GM21529 (cell line): ENCODE measurements at regions not wholly inside any gene's neighbourhood (a gene's known extent, or its start where the extent isn't known, plus 50 kb on each side); places are given as distances from the start of the nearest gene placed in this dataset.

Source experiments
- ATAC-seq: cut with Tn5 transposase; IDR thresholded peaks from one replicate; pipeline ENCODE4 v1.9.1; 2021; ENCODE audit not compliant: unreplicated experiment

GRCh38 chr7:108686494-108686893, 116.8 kb downstream of the DNAJB9 start:
- ATAC-seq, result no peak

GRCh38 chr7:108697254-108697653, 127.6 kb downstream of the DNAJB9 start:
- ATAC-seq, result no peak

GRCh38 chr7:108711611-108712010, 141.9 kb downstream of the DNAJB9 start:
- no peak for ATAC-seq

GRCh38 chr7:108716783-108717182, 147.1 kb downstream of the DNAJB9 start:
- ATAC-seq, result no peak

GRCh38 chr7:108717781-108718180, 148.1 kb downstream of the DNAJB9 start:
- no peak for ATAC-seq

GRCh38 chr7:108719631-108720030, 150.0 kb downstream of the DNAJB9 start:
- no peak for ATAC-seq

GRCh38 chr7:108722561-108722960, 152.9 kb downstream of the DNAJB9 start:
- ATAC-seq, result no peak

GRCh38 chr7:108723381-108723814, 153.7 kb downstream of the DNAJB9 start:
- ATAC-seq, result no peak

- ATAC-seq, result no peak
These were observed 154.8 kb downstream of the DNAJB9 start for GRCh38 chr7:108724251-108725100.

GRCh38 chr7:108735814-108736213, 166.1 kb downstream of the DNAJB9 start:
- ATAC-seq, result no peak

- no peak for ATAC-seq
These were observed 166.7 kb downstream of the DNAJB9 start for GRCh38 chr7:108736221-108736891.

GRCh38 chr7:108770981-108771745, 201.5 kb downstream of the DNAJB9 start:
- no peak for ATAC-seq

GRCh38 chr7:108771853-108772252, 202.2 kb downstream of the DNAJB9 start:
- ATAC-seq, result no peak

GRCh38 chr7:108777966-108778365, 208.3 kb downstream of the DNAJB9 start:
- no peak for ATAC-seq

- no peak for ATAC-seq
These were observed 219.8 kb downstream of the DNAJB9 start for GRCh38 chr7:108789451-108789850.

- no peak for ATAC-seq
These were observed 224.8 kb downstream of the DNAJB9 start for GRCh38 chr7:108794466-108794865.

GRCh38 chr7:108802650-108803049, 233.0 kb downstream of the DNAJB9 start:
- ATAC-seq, result no peak

GRCh38 chr7:108805808-108806397, 236.2 kb downstream of the DNAJB9 start:
- ATAC-seq, result peak; percentile 67

- no peak for ATAC-seq
These were observed 239.0 kb downstream of the DNAJB9 start for GRCh38 chr7:108808549-108809266.

- no peak for ATAC-seq
These were observed 239.7 kb downstream of the DNAJB9 start for GRCh38 chr7:108809356-108809755.
